H9 (cell line): ENCODE measurements at regions not wholly inside any gene's neighbourhood (a gene's known extent, or its start where the extent isn't known, plus 50 kb on each side); places are given as distances from the start of the nearest gene placed in this dataset.

Experiments
- DNase-seq: peaks from one replicate; pipeline ENCODE4 v3.0.0-alpha.2; 2017
- H2AFZ ChIP-seq: one replicate; pipeline ENCODE4 v1.6.1; 2013; ENCODE audit warnings: mild to moderate bottlenecking, low read length, control low read depth, moderate library complexity
- H2AK5ac ChIP-seq: 2 replicates; pipeline ENCODE4 v1.6.1; 2013; ENCODE audit warnings: low read length, control low read depth, mixed read lengths; ENCODE audit not compliant: insufficient read length
- H2BK120ac ChIP-seq: one replicate; pipeline ENCODE4 v1.6.1; 2013; ENCODE audit warnings: low read depth, mild to moderate bottlenecking, low read length, control low read depth, inconsistent platforms; ENCODE audit not compliant: poor library complexity, severe bottlenecking
- H2BK12ac ChIP-seq: 2 replicates; pipeline ENCODE4 v1.6.1; 2013; ENCODE audit warnings: low read length, control low read depth, mixed read lengths, low read depth; ENCODE audit not compliant: insufficient read length
- H2BK15ac ChIP-seq: 2 replicates; pipeline ENCODE4 v1.6.1; 2013; ENCODE audit warnings: low read depth, low read length, control low read depth
- H2BK20ac ChIP-seq: one replicate; pipeline ENCODE4 v1.6.1; 2013; ENCODE audit warnings: low read depth, mild to moderate bottlenecking, low read length, control low read depth, inconsistent platforms; ENCODE audit not compliant: poor library complexity, severe bottlenecking
- H2BK5ac ChIP-seq: 2 replicates; pipeline ENCODE4 v1.6.1; 2013; ENCODE audit warnings: low read length, control low read depth, mixed read lengths; ENCODE audit not compliant: insufficient read length
- H3K14ac ChIP-seq: 2 replicates; pipeline ENCODE4 v1.6.1; 2013; ENCODE audit warnings: low read length, control low read depth; ENCODE audit not compliant: insufficient read depth
- H3K18ac ChIP-seq: 2 replicates; pipeline ENCODE4 v1.6.1; 2013; ENCODE audit warnings: low read depth, mild to moderate bottlenecking, mixed read lengths, low read length, control low read depth; ENCODE audit not compliant: insufficient read length
- H3K23ac ChIP-seq: 2 replicates; pipeline ENCODE4 v1.6.1; 2013; ENCODE audit warnings: low read length, control low read depth, mixed read lengths, low read depth; ENCODE audit not compliant: insufficient read length
- H3K23me2 ChIP-seq: 2 replicates; pipeline ENCODE4 v1.6.1; 2013; ENCODE audit warnings: low read depth, mild to moderate bottlenecking, mixed read lengths, low read length, control low read depth; ENCODE audit not compliant: insufficient read length, poor library complexity, severe bottlenecking
- H3K27ac ChIP-seq: 2 replicates; pipeline ENCODE4 v1.5.1; 2013; ENCODE audit warnings: low read length, control low read depth, mixed read lengths, low read depth; ENCODE audit not compliant: insufficient read length
- H3K27me3 ChIP-seq: 2 replicates; pipeline ENCODE4 v1.6.1; 2013; ENCODE audit warnings: low read length, control low read depth, inconsistent platforms; ENCODE audit not compliant: insufficient read depth
- H3K4ac ChIP-seq: 2 replicates; pipeline ENCODE4 v1.6.1; 2013; ENCODE audit warnings: low read depth, mild to moderate bottlenecking, control low read depth, inconsistent platforms, low read length, moderate library complexity
- H3K4me1 ChIP-seq: 2 replicates; pipeline ENCODE4 v1.6.1; 2013; ENCODE audit warnings: low read length, control low read depth, inconsistent platforms; ENCODE audit not compliant: insufficient read depth
- H3K4me2 ChIP-seq: 2 replicates; pipeline ENCODE4 v1.6.1; 2013; ENCODE audit warnings: low read length, control low read depth, mixed read lengths; ENCODE audit not compliant: insufficient read length, insufficient read depth
- H3K56ac ChIP-seq: 2 replicates; pipeline ENCODE4 v1.6.1; 2013; ENCODE audit warnings: low read depth, mild to moderate bottlenecking, mixed read lengths, low read length, control low read depth; ENCODE audit not compliant: insufficient read length
- H3K79me1 ChIP-seq: 2 replicates; pipeline ENCODE4 v1.6.1; 2013; ENCODE audit warnings: low read depth, mild to moderate bottlenecking, moderate library complexity, low read length, control low read depth, inconsistent platforms; ENCODE audit not compliant: insufficient read depth, poor library complexity, severe bottlenecking
- H3K79me2 ChIP-seq: 2 replicates; pipeline ENCODE4 v1.6.1; 2013; ENCODE audit warnings: low read length, control low read depth, inconsistent platforms; ENCODE audit not compliant: insufficient read depth
- H3K9ac ChIP-seq: 2 replicates; pipeline ENCODE4 v1.6.1; 2013; ENCODE audit warnings: low read length, control low read depth, mixed read lengths; ENCODE audit not compliant: insufficient read length; ENCODE audit errors: extremely low read depth
- H3K9me3 ChIP-seq: one replicate; pipeline ENCODE4 v1.6.1; 2013; ENCODE audit warnings: low read depth, low read length, inconsistent platforms; ENCODE audit not compliant: control insufficient read depth
- H3T11ph ChIP-seq: one replicate; pipeline ENCODE4 v1.6.1; 2013; ENCODE audit warnings: mild to moderate bottlenecking, low read length, control low read depth, inconsistent platforms
- H4K20me1 ChIP-seq: one replicate; pipeline ENCODE4 v1.6.1; 2013; ENCODE audit not compliant: control insufficient read depth, insufficient read length, insufficient read depth
- H4K5ac ChIP-seq: 2 replicates; pipeline ENCODE4 v1.6.1; 2013; ENCODE audit warnings: low read depth, mild to moderate bottlenecking, mixed read lengths, low read length, control low read depth; ENCODE audit not compliant: insufficient read length
- H4K8ac ChIP-seq: replicated peaks from 2 replicates; pipeline ENCODE4 v1.6.1; 2013; ENCODE audit warnings: low read length, control low read depth, mixed read lengths, low read depth; ENCODE audit not compliant: insufficient read length
- H4K91ac ChIP-seq: 2 replicates; pipeline ENCODE4 v1.6.1; 2013; ENCODE audit warnings: low read depth, mild to moderate bottlenecking, moderate library complexity, mixed read lengths, low read length, control low read depth; ENCODE audit not compliant: insufficient read length
- H3K27ac Mint-ChIP-seq, 3 experiments: 2 replicates in 2 of 3; 3 replicates in 1 of 3; pipeline ENCODE4 v1.8.0; 2020 to 2021; ENCODE audit warnings: mixed read lengths in 3 of 3, mild to moderate bottlenecking in 1 of 3, moderate library complexity in 1 of 3
- H3K27me3 Mint-ChIP-seq: 2 replicates; pipeline ENCODE4 v1.8.0; 2021; ENCODE audit warnings: low read depth, mild to moderate bottlenecking, moderate library complexity, mixed read lengths
- H3K36me3 Mint-ChIP-seq, 3 experiments: 2 replicates in 2 of 3; 3 replicates in 1 of 3; pipeline ENCODE4 v1.8.0; 2020 to 2021; ENCODE audit warnings: low read depth in 3 of 3, mixed read lengths in 3 of 3; ENCODE audit not compliant: insufficient read depth in 1 of 3
- H3K4me1 Mint-ChIP-seq, 2 experiments: 2 replicates each; pipeline ENCODE4 v1.8.0; 2020; ENCODE audit warnings: mixed read lengths in 2 of 2
- H3K4me3 Mint-ChIP-seq, 2 experiments: 2 replicates in 1 of 2; 3 replicates in 1 of 2; pipeline ENCODE4 v1.8.0; 2020 to 2021; ENCODE audit warnings: mild to moderate bottlenecking in 2 of 2, mixed read lengths in 2 of 2, moderate library complexity in 1 of 2
- H3K9me3 Mint-ChIP-seq, 2 experiments: 2 replicates in 1 of 2; 3 replicates in 1 of 2; pipeline ENCODE4 v1.8.0; 2020; ENCODE audit warnings: mild to moderate bottlenecking in 2 of 2, mixed read lengths in 2 of 2, moderate library complexity in 1 of 2
- CTCF ChIP-seq: fragments of 200-600 bp; sonication (generic); conservative IDR thresholded peaks from 3 replicates; pipeline ENCODE4 v1.8.0; 2021; ENCODE audit warnings: antibody characterized with exemption, mild to moderate bottlenecking
- WGBS: extraction: QIAGEN DNeasy Blood & Tissue Kit; methylation state at CpG from one replicate; pipeline ENCODE4 v1.1.7; 2013; ENCODE audit warnings: missing lambda C conversion rate, low lambda C conversion rate, mixed read lengths; ENCODE audit not compliant: insufficient read length; ENCODE audit errors: extremely low coverage; 5-methylcytosine and 5-hydroxymethylcytosine counted together

GRCh38 chrX:152520653-152521052, 69.5 kb upstream of the GABRA3 start:
- H4K5ac ChIP-seq = no peak overlapping the region
- WGBS = no CpG with 5 or more reads among the region's 1 CpG
- H3K4me1 ChIP-seq = no peaks in the 10 kb centered on the region
- Mint-ChIP-seq H3K27me3 (no peaks in the 10 kb centered on the region; the same call in 1 of the 2 replicates), H3K36me3 (peaks cover 0 to 1% (median 0%) of the 10 kb centered on the region in 3 experiments; a peak in 2 of 7 replicates), H3K4me3 (no peak overlapping the region), H3K9me3 (peaks cover 49 to 52% of the 10 kb centered on the region in 2 experiments), H3K27ac (peak overlapping the region in 1 of 3 experiments; percentile 25; a peak in 2 of 7 replicates), H3K4me1 (no peaks in the 10 kb centered on the region)
- H3K23ac ChIP-seq = no peak overlapping the region
- no peak overlapping the region for H3K27ac ChIP-seq
- H2AFZ ChIP-seq = no peak overlapping the region
- no peak overlapping the region for H4K8ac ChIP-seq
- DNase-seq = no peak
- H3K79me1 ChIP-seq = no peaks in the 10 kb centered on the region
- no peaks in the 10 kb centered on the region for H4K20me1 ChIP-seq
- H2BK5ac ChIP-seq = no peak overlapping the region
- H3K23me2 ChIP-seq = no peaks in the 10 kb centered on the region
- no peak overlapping the region for H3K4ac ChIP-seq
- H2BK12ac ChIP-seq = no peak overlapping the region
- H2BK20ac ChIP-seq = no peak overlapping the region
- no peak overlapping the region for H4K91ac ChIP-seq
- no peak overlapping the region for H3K4me2 ChIP-seq
- no peak overlapping the region for H3T11ph ChIP-seq
- no peak overlapping the region for H2BK15ac ChIP-seq
- H3K9me3 ChIP-seq = no peaks in the 10 kb centered on the region
- no peaks in the 10 kb centered on the region for H3K27me3 ChIP-seq
- H2AK5ac ChIP-seq = no peak overlapping the region
- no peak overlapping the region for H2BK120ac ChIP-seq
- no peak overlapping the region for H3K18ac ChIP-seq
- H3K14ac ChIP-seq = no peak overlapping the region
- no peak overlapping the region for H3K9ac ChIP-seq
- no peak overlapping the region for H3K56ac ChIP-seq
- TF ChIP-seq CTCF = no peak
- no peaks in the 10 kb centered on the region for H3K79me2 ChIP-seq
